ENCODE measurements at regions not wholly inside any gene's neighbourhood (a gene's known extent, or its start where the extent isn't known, plus 50 kb on each side); places are given as distances from the start of the nearest gene placed in this dataset.

DNA sequence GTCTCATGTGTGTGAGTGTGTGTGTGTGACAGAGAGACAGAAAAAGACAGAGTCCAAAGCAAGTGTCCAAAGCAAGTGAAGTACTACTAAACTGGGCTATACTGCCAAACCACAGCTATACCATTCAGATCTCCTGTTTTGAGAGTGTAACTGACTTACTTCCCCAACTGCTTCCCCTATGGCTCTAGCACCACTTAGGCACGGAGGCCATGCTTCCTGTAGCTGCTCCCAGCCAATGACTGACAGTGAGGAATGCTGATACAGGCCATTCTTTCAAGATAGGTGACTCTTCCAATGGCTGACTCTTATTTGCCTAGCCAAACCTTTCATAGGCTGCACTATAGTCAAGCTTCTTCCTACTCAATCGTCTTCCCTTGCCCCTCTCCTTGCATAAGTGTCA is 393.2 kb downstream of the BCAT1 start:
- no peaks in the 10 kb centered on the region for H3K79me2 ChIP-seq (ENCODE audit: insufficient read depth)

DNA sequence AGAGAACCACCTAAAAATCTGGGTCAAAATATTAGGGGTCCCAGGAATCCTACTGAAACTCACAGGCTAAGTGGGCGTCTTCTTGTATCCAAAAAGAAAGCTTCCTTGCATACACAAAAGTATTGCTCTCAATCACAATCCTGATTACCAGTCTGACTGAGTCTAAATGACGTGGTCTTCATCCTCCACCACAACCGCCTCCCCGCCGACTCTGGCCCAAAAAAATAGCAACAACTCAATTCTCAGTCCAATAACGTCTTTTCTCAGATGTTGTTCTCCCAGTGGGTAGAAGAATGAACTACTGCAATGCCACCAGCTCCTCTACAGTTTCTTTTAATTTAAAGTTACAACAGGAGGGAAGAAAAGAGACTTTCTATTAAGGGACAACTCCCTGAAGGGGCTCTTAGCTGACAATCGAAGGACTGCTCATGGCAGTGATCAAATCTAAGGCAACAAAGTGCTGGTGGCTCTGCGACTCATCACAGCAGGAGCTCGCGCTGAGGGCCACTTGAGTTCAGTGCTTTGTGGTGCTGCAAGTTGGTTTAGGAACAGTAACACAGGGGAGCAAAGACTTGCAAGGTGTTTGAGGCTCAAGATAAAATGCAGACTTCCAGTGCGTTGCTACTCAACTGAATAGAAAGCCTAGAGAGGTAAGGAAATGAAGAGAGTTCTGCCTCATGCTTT is 394.1 kb downstream of the BCAT1 start:
- H3F3A ChIP-seq (ENCODE audit: insufficient read depth) = no peaks in the 10 kb centered on the region
- no peaks in the 10 kb centered on the region for H3K36me3 ChIP-seq (ENCODE audit: low read depth)
- H3K4me2 ChIP-seq (ENCODE audit: unreplicated experiment) = no peak overlapping the region
- in situ Hi-C loops (cut with MboI) = no loop called here
- H3K4me3 ChIP-seq = no peak overlapping the region
- no peak overlapping the region for H3K27ac ChIP-seq
- no peaks in the 10 kb centered on the region for H4K20me1 ChIP-seq (ENCODE audit: insufficient read depth)
- no peaks in the 10 kb centered on the region for H3K79me2 ChIP-seq (ENCODE audit: insufficient read depth)
- H3K9me2 ChIP-seq (ENCODE audit: insufficient read depth) = no peaks in the 10 kb centered on the region
- no peak overlapping the region for H3K9ac ChIP-seq
- H3K27me3 ChIP-seq (replicated peaks; ENCODE audit: insufficient read depth) = peaks cover 6% of the 10 kb centered on the region
- TF ChIP-seq EZH2 (IDR thresholded peaks at IDR 0.05; ENCODE audit: insufficient read depth, poor library complexity, severe bottlenecking) = no peak
- TF ChIP-seq EZH2phosphoT487 (IDR thresholded peaks at IDR 0.05; ENCODE audit: insufficient read depth, low read depth) = no peak
- H3K4me1 ChIP-seq (ENCODE audit: insufficient read depth) = no peaks in the 10 kb centered on the region
- 67 to 70% methylated on average over 11 of the region's 11 CpGs for WGBS, 2 experiments (ENCODE audit: low coverage in 1 of 2, low lambda C conversion rate in 2 of 2, missing lambda C conversion rate in 2 of 2)
- DNase-seq = no peak
- no peaks in the 10 kb centered on the region for H3K9me3 ChIP-seq (ENCODE audit: low read depth)
- no peak overlapping the region for H2AFZ ChIP-seq

More for the DNA sequence above, 393.2 kb downstream of the BCAT1 start:
- TF ChIP-seq EZH2phosphoT487 (IDR thresholded peaks at IDR 0.05; ENCODE audit: insufficient read depth, low read depth) = no peak
- no peak for TF ChIP-seq EZH2 (IDR thresholded peaks at IDR 0.05; ENCODE audit: insufficient read depth, poor library complexity, severe bottlenecking)
- H3K4me1 ChIP-seq (ENCODE audit: insufficient read depth) = no peaks in the 10 kb centered on the region
- no peak overlapping the region for H3K4me3 ChIP-seq
- no peaks in the 10 kb centered on the region for H3K36me3 ChIP-seq (ENCODE audit: low read depth)
- no peak overlapping the region for H3K27ac ChIP-seq
- H3K27me3 ChIP-seq (replicated peaks; ENCODE audit: insufficient read depth) = peaks cover 16% of the 10 kb centered on the region
- H3K9me3 ChIP-seq (ENCODE audit: low read depth) = no peaks in the 10 kb centered on the region
- no peaks in the 10 kb centered on the region for H4K20me1 ChIP-seq (ENCODE audit: insufficient read depth)
- H2AFZ ChIP-seq = no peak overlapping the region
- H3K9me2 ChIP-seq (ENCODE audit: insufficient read depth) = no peaks in the 10 kb centered on the region
- DNase-seq = no peak
- in situ Hi-C loops (cut with MboI) = no loop called here
- H3F3A ChIP-seq (ENCODE audit: insufficient read depth) = no peaks in the 10 kb centered on the region
- WGBS, 2 experiments (ENCODE audit: low coverage in 1 of 2, low lambda C conversion rate in 2 of 2, missing lambda C conversion rate in 2 of 2) = 33 to 53% methylated on average over 2 of the region's 2 CpGs
- H3K9ac ChIP-seq = no peak overlapping the region
- no peak overlapping the region for H3K4me2 ChIP-seq (ENCODE audit: unreplicated experiment)

DNA sequence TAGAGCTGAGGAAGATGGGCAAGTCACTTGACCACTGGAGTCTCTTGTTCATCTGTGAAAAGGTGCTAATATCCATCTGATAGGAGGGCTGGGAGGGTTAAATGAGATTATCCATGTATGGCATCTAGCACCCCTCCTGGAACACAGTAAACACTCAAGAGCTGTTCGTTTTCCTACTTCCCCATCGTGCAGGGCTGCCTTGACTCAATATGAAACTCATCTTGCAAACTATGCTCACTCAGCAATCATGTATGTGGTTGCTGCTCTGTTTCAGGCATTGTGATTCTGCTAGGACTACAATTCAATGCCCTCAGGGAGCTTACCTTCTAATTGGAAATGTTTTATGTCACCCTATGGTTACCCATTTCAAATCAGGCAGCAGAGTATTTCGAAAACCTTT is 395.6 kb downstream of the BCAT1 start:
- Histone ChIP-seq H3K9me2 (ENCODE audit: insufficient read depth) (no peaks in the 10 kb centered on the region), H2AFZ (no peak overlapping the region), H3K4me2 (ENCODE audit: unreplicated experiment) (no peak overlapping the region), H3K27ac (no peak overlapping the region), H3K4me1 (ENCODE audit: insufficient read depth) (no peaks in the 10 kb centered on the region), H3F3A (ENCODE audit: insufficient read depth) (no peaks in the 10 kb centered on the region), H3K79me2 (ENCODE audit: insufficient read depth) (no peaks in the 10 kb centered on the region), H3K36me3 (ENCODE audit: low read depth) (no peaks in the 10 kb centered on the region), H3K27me3 (replicated peaks; ENCODE audit: insufficient read depth) (no peaks in the 10 kb centered on the region), H3K9ac (no peak overlapping the region), H3K4me3 (no peak overlapping the region), H4K20me1 (ENCODE audit: insufficient read depth) (no peaks in the 10 kb centered on the region), H3K9me3 (ENCODE audit: low read depth) (no peaks in the 10 kb centered on the region)
- in situ Hi-C loops (cut with MboI) = no loop called here
- 33 to 46% methylated on average over 3 of the region's 3 CpGs for WGBS, 2 experiments (ENCODE audit: low coverage in 1 of 2, low lambda C conversion rate in 2 of 2, missing lambda C conversion rate in 2 of 2)
- no peak for TF ChIP-seq EZH2 (IDR thresholded peaks at IDR 0.05; ENCODE audit: insufficient read depth, poor library complexity, severe bottlenecking)
- no peak for TF ChIP-seq EZH2phosphoT487 (IDR thresholded peaks at IDR 0.05; ENCODE audit: insufficient read depth, low read depth)
- no peak for DNase-seq

DNA sequence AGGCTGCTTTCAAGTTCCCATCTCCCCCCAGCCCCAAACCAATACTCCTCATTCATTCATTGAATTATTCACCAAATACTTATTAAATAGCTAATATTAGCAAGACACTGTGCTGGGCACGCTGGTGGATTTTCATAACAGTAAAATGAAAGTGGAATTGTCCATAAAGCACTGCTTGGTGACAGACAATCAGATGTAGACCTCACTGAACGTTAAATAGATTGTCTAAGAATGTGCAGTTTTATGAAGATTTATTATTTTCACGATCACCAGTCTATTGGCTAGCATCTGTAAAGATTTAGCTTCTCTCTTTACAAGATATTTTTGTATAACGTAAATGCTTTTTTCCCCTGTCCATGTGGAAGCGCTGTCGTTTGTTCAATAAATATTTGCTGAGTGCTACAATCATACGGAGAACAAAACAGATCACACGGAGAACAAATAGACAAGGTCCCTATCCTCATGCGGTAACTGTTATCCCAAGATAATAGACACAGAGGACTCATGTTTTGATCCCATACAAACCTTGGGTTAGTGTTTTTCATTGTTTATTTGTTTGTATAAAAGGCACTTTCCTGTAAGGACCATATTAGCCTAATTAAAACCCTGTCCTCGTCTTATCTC is 397.6 kb downstream of the BCAT1 start:
- in situ Hi-C loops (cut with MboI) = no loop called here
- no peaks in the 10 kb centered on the region for H3K4me1 ChIP-seq (ENCODE audit: insufficient read depth)

More for the DNA sequence above, 397.6 kb downstream of the BCAT1 start:
- 17 to 20% methylated on average over 10 of the region's 10 CpGs for WGBS, 2 experiments (ENCODE audit: low coverage in 1 of 2, low lambda C conversion rate in 2 of 2, missing lambda C conversion rate in 2 of 2)
- Histone ChIP-seq H3K9me3 (ENCODE audit: low read depth) (no peaks in the 10 kb centered on the region), H3K36me3 (ENCODE audit: low read depth) (no peaks in the 10 kb centered on the region), H4K20me1 (ENCODE audit: insufficient read depth) (no peaks in the 10 kb centered on the region), H3K79me2 (ENCODE audit: insufficient read depth) (no peaks in the 10 kb centered on the region), H3F3A (ENCODE audit: insufficient read depth) (no peaks in the 10 kb centered on the region), H3K27me3 (replicated peaks; ENCODE audit: insufficient read depth) (no peaks in the 10 kb centered on the region), H3K4me3 (no peak overlapping the region), H3K9me2 (ENCODE audit: insufficient read depth) (no peaks in the 10 kb centered on the region), H2AFZ (no peak overlapping the region), H3K9ac (no peak overlapping the region), H3K4me2 (ENCODE audit: unreplicated experiment) (no peak overlapping the region), H3K27ac (no peak overlapping the region)
- DNase-seq = no peak
- TF ChIP-seq EZH2 (IDR thresholded peaks at IDR 0.05; ENCODE audit: insufficient read depth, poor library complexity, severe bottlenecking) (no peak), EZH2phosphoT487 (IDR thresholded peaks at IDR 0.05; ENCODE audit: insufficient read depth, low read depth) (no peak)
